ENCODE measurements at regions not wholly inside any gene's neighbourhood (a gene's known extent, or its start where the extent isn't known, plus 50 kb on each side); places are given as distances from the start of the nearest gene placed in this dataset.

GRCh38 chr16:7090628-7091115 is 242.0 kb upstream of the RBFOX1 start:
- dilution Hi-C loops (cut with HindIII; ENCODE audit: low sequenced_read_pairs, unreplicated experiment): no loop called here
- Histone ChIP-seq H2BK120ac (ENCODE audit: low read depth, low read length) (no peak overlapping the region), H3K9ac (ENCODE audit: low read depth, low read length) (no peak overlapping the region), H3K27me3 (ENCODE audit: control insufficient read depth, insufficient read depth, low read length) (no peaks in the 10 kb centered on the region), H3K4ac (ENCODE audit: low read depth, low read length) (no peak overlapping the region), H3K14ac (replicated peaks; ENCODE audit: low read depth, low read length) (no peak overlapping the region), H4K8ac (ENCODE audit: low read depth in 2 of 2, low read length in 2 of 2) (no peak overlapping the region), H4K5ac (ENCODE audit: low read depth, low read length) (no peak overlapping the region), H3K9me3 (ENCODE audit: control insufficient read depth, insufficient read depth, low read length) (peaks cover 13% of the 10 kb centered on the region; the same call in 1 of the 2 replicates), H4K91ac (ENCODE audit: insufficient read depth, low read depth, low read length) (no peak overlapping the region), H3K79me1 (ENCODE audit: low read depth in 1 of 2, low read length in 2 of 2) (no peaks in the 10 kb centered on the region), H3K4me1 (ENCODE audit: control insufficient read depth, insufficient read depth, low read length) (no peaks in the 10 kb centered on the region), H3K4me3 (ENCODE audit: insufficient read depth, low read depth, low read length) (no peak overlapping the region), H4K20me1 (ENCODE audit: insufficient read depth, low read length) (no peaks in the 10 kb centered on the region), H3K27ac (ENCODE audit: insufficient read depth, low read length) (no peak overlapping the region), H3K23ac (ENCODE audit: low read depth, low read length) (no peak overlapping the region), H3K18ac (ENCODE audit: low read depth, low read length) (no peak overlapping the region), H2AK5ac (ENCODE audit: low read depth, low read length) (no peak overlapping the region), H2AFZ (replicated peaks; ENCODE audit: low read length, poor library complexity) (no peak overlapping the region), H2BK15ac (ENCODE audit: low read depth, low read length) (no peak overlapping the region), H3K9me1 (ENCODE audit: insufficient read depth, low read length) (no peaks in the 10 kb centered on the region), H3K36me3 (ENCODE audit: control insufficient read depth, insufficient read depth, low read length) (no peaks in the 10 kb centered on the region), H2BK5ac (ENCODE audit: low read depth, low read length, poor library complexity, severe bottlenecking) (no peak overlapping the region), H3K56ac (ENCODE audit: extremely low read depth, insufficient read depth, low read length) (no peak overlapping the region), H3K4me2 (ENCODE audit: low read depth, low read length) (no peak overlapping the region), H2AK9ac (replicated peaks; ENCODE audit: low read depth, low read length, poor library complexity) (no peak overlapping the region), H2BK20ac (ENCODE audit: low read depth, low read length) (no peak overlapping the region)
- no TSS peak for BruUV-seq (replicated peaks)
- ATAC-seq (ENCODE audit: low read depth) (no peak), DNase-seq (no peak)
- CTCF ChIA-PET: no interaction called here
- WGBS, 2 experiments (ENCODE audit: extremely low coverage in 2 of 2, insufficient read length in 1 of 2): 25% methylated on average over 2 of the region's 9 CpGs; no CpG with 5 or more reads in 1 of the 2 experiments
- POLR2A ChIA-PET (ENCODE audit: unreplicated experiment): no interaction called here
- TF ChIP-seq MXI1 (IDR thresholded peaks at IDR 0.05; ENCODE audit: borderline replicate concordance, low read depth, low read length) (no peak), SMC3 (IDR thresholded peaks at IDR 0.05; ENCODE audit: low read depth, low read length) (no peak), POLR2A (IDR thresholded peaks at IDR 0.05; ENCODE audit: low read depth, low read length) (no peak), CHD1 (IDR thresholded peaks at IDR 0.05; ENCODE audit: low read depth, low read length) (no peak), NFE2L2 (IDR thresholded peaks at IDR 0.05; ENCODE audit: low read depth, low read length) (no peak), MAZ (IDR thresholded peaks at IDR 0.05; ENCODE audit: borderline replicate concordance, low read depth, low read length) (no peak), USF2 (IDR thresholded peaks at IDR 0.05; ENCODE audit: low read depth, low read length) (no peak), RCOR1 (IDR thresholded peaks at IDR 0.05; ENCODE audit: insufficient replicate concordance, low read length) (no peak), RFX5 (IDR thresholded peaks at IDR 0.05; ENCODE audit: low read depth, low read length) (no peak)
- TF ChIP-seq, protein P1, sequence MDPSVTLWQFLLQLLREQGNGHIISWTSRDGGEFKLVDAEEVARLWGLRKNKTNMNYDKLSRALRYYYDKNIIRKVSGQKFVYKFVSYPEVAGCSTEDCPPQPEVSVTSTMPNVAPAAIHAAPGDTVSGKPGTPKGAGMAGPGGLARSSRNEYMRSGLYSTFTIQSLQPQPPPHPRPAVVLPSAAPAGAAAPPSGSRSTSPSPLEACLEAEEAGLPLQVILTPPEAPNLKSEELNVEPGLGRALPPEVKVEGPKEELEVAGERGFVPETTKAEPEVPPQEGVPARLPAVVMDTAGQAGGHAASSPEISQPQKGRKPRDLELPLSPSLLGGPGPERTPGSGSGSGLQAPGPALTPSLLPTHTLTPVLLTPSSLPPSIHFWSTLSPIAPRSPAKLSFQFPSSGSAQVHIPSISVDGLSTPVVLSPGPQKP (IDR thresholded peaks at IDR 0.05; ENCODE audit: borderline replicate concordance, low read depth, low read length): no peak
- in situ Hi-C loops (cut with MboI; ENCODE audit: low sequenced_read_pairs): no loop called here
- intact Hi-C loops (cut with micrococcal nuclease): no loop called here
